Endothelial cell of umbilical vein (primary cell): ENCODE measurements at regions not wholly inside any gene's neighbourhood (a gene's known extent, or its start where the extent isn't known, plus 50 kb on each side); places are given as distances from the start of the nearest gene placed in this dataset.

Source experiments
- BruUV-seq: library from RNA; stranded (reverse); fragments of 400-500 nt; replicated peaks from 2 replicates; lab custom pipeline; 2021; lab: Mats Ljungman, UMichigan
- CTCF ChIA-PET: fragments of 300-600, 350-600 bp; sonication (Branson Sonifier 250); formaldehyde crosslinking; loops from one replicate; lab custom pipeline; 2021; ENCODE audit warnings: antibody characterized with exemption, inconsistent platforms; lab: Charles Lee
- POLR2A ChIA-PET: fragments of 300-600, 350-600 bp; sonication (Branson Sonifier 250); formaldehyde crosslinking; loops from one replicate; lab custom pipeline; 2021; ENCODE audit warnings: antibody characterized with exemption, inconsistent platforms; lab: Charles Lee
- DNase-seq: peaks from one replicate; pipeline ENCODE4 v3.0.0-alpha.2; 2011; ENCODE audit warnings: low read depth, low spot score
- FAIRE-seq: peaks from 2 replicates; lab custom pipeline; 2011; peaks lifted over from hg19 to GRCh38; lab: Jason Lieb, UNC
- H2AFZ ChIP-seq: 2 replicates; pipeline ENCODE4 v1.6.0; 2012; ENCODE audit warnings: low read depth, low read length, control low read depth, inconsistent platforms
- H3K27ac ChIP-seq: 2 replicates; pipeline ENCODE4 v1.5.1; 2011; ENCODE audit warnings: low read depth, mild to moderate bottlenecking, control low read depth, low read length, moderate library complexity; ENCODE audit not compliant: insufficient read depth
- H3K27me3 ChIP-seq, 2 experiments: 2 replicates each; pipeline versions ENCODE4 v1.6.0 to v1.6.1; 2011; ENCODE audit warnings: low read length in 2 of 2, mixed read lengths in 1 of 2; ENCODE audit not compliant: control insufficient read depth in 2 of 2, insufficient read depth in 2 of 2
- H3K36me3 ChIP-seq, 2 experiments: 2 replicates in 1 of 2; 3 replicates in 1 of 2; pipeline ENCODE4 v1.5.1; 2011; ENCODE audit warnings: low read length in 2 of 2, mild to moderate bottlenecking in 1 of 2, moderate library complexity in 1 of 2; ENCODE audit not compliant: control insufficient read depth in 2 of 2, insufficient read depth in 2 of 2; ENCODE audit errors: extremely low read depth in 1 of 2
- H3K4me1 ChIP-seq: 3 replicates; pipeline ENCODE4 v1.5.1; 2011; ENCODE audit warnings: mild to moderate bottlenecking, low read length; ENCODE audit not compliant: control insufficient read depth, insufficient read depth; ENCODE audit errors: extremely low read depth
- H3K4me2 ChIP-seq: 2 replicates; pipeline ENCODE4 v1.6.1; 2011; ENCODE audit warnings: low read length, control low read depth, mixed read lengths; ENCODE audit not compliant: insufficient read depth
- H3K4me3 ChIP-seq, 3 experiments: fragments of 200-600 bp in 1 of 3; sonication (generic), shearing (Covaris generic) in 1 of 3; replicated peaks in 1 of 3; 2 replicates each; pipeline ENCODE4 v1.5.1; 2011 to 2016; ENCODE audit warnings: control low read depth in 3 of 3, low read length in 3 of 3, mild to moderate bottlenecking in 2 of 3, inconsistent platforms in 1 of 3, low read depth in 1 of 3, moderate library complexity in 1 of 3; ENCODE audit not compliant: insufficient read depth in 1 of 3
- H3K79me2 ChIP-seq: 2 replicates; pipeline ENCODE4 v1.6.0; 2012; ENCODE audit warnings: low read length, inconsistent platforms; ENCODE audit not compliant: control insufficient read depth, insufficient read depth
- H3K9ac ChIP-seq: replicated peaks from 2 replicates; pipeline ENCODE3; 2011; ENCODE audit warnings: low read length, control low read depth; ENCODE audit not compliant: insufficient read depth; ENCODE audit errors: extremely low read depth
- H3K9me1 ChIP-seq: replicated peaks from 3 replicates; pipeline ENCODE4 v1.6.0; 2011; ENCODE audit warnings: mild to moderate bottlenecking, low read length; ENCODE audit not compliant: control insufficient read depth, insufficient read depth; ENCODE audit errors: extremely low read depth
- H3K9me3 ChIP-seq: replicated peaks from 2 replicates; pipeline ENCODE4 v1.5.1; 2012; ENCODE audit warnings: low read length, inconsistent platforms; ENCODE audit not compliant: control insufficient read depth, insufficient read depth
- H4K20me1 ChIP-seq: replicated peaks from 2 replicates; pipeline ENCODE3; 2011; ENCODE audit warnings: mild to moderate bottlenecking, low read length; ENCODE audit not compliant: control insufficient read depth, insufficient read depth; ENCODE audit errors: extremely low read depth
- EZH2 ChIP-seq: IDR thresholded peaks from 2 replicates; pipeline ENCODE4 v1.6.1; 2012; ENCODE audit warnings: borderline replicate concordance, low read depth, mild to moderate bottlenecking, moderate library complexity, low read length, inconsistent platforms; ENCODE audit not compliant: severe bottlenecking
- FOS ChIP-seq: IDR thresholded peaks from 2 replicates; pipeline ENCODE4 v1.6.1; 2011; ENCODE audit warnings: mild to moderate bottlenecking, low read length, moderate library complexity, borderline replicate concordance; ENCODE audit not compliant: insufficient read depth
- GATA2 ChIP-seq: IDR thresholded peaks from 2 replicates; pipeline ENCODE4 v1.7.0; 2011; ENCODE audit warnings: low read depth, mild to moderate bottlenecking, moderate library complexity, mixed read lengths, low read length; ENCODE audit not compliant: insufficient read length, insufficient read depth
- JUN ChIP-seq: IDR thresholded peaks from 2 replicates; pipeline ENCODE4 v1.6.1; 2011; ENCODE audit warnings: borderline replicate concordance, low read depth; ENCODE audit not compliant: insufficient read length, insufficient read depth
- MYC ChIP-seq: IDR thresholded peaks from one replicate; pipeline ENCODE4 v1.6.1; 2011; ENCODE audit warnings: mild to moderate bottlenecking, low read depth, low read length
- POLR2A ChIP-seq: IDR thresholded peaks from 2 replicates; pipeline ENCODE4 v1.6.1; 2012; ENCODE audit warnings: low read depth, mild to moderate bottlenecking, control low read depth, low read length
- POLR2AphosphoS5 ChIP-seq: IDR thresholded peaks from 2 replicates; pipeline ENCODE4 v1.6.1; 2012; ENCODE audit warnings: low read depth, mild to moderate bottlenecking, control low read depth, low read length, moderate library complexity; ENCODE audit not compliant: insufficient read depth
- dilution Hi-C: fragments of 300-500 bp; cut with MboI; formaldehyde crosslinking; loops from one replicate; pipeline ENCODE4 v1.15.0; 2019; ENCODE audit warnings: low sequenced_read_pairs; ENCODE audit not compliant: extremely low pct_ligation_motif_present
- intact Hi-C: fragments of 100-400 bp; cut with micrococcal nuclease; formaldehyde crosslinking; loops from one replicate; pipeline ENCODE4 v1.10.0; 2022
- TF ChIP-seq, protein P1 (sequence below): IDR thresholded peaks from 2 replicates; pipeline ENCODE4 v1.6.1; 2011; ENCODE audit not compliant: insufficient read depth, insufficient read length
- TF ChIP-seq, protein P2 (sequence below), 2 donors: IDR thresholded peaks; 1 replicate in 1 of 2; 2 replicates in 1 of 2; pipeline ENCODE4 v1.5.1; 2011; ENCODE audit warnings: low read length in 2 of 2, mild to moderate bottlenecking in 2 of 2, moderate library complexity in 2 of 2, control low read depth in 1 of 2, inconsistent platforms in 1 of 2, low read depth in 1 of 2; ENCODE audit not compliant: insufficient read depth in 1 of 2; ENCODE audit errors: extremely low read depth in 1 of 2

- Histone ChIP-seq H3K36me3 (no peaks in the 10 kb centered on the region), H3K27me3 (no peaks in the 10 kb centered on the region), H3K79me2 (no peaks in the 10 kb centered on the region), H2AFZ (no peak overlapping the region), H3K27ac (no peak overlapping the region), H3K4me2 (no peak overlapping the region), H3K9me3 (peaks cover 2% of the 10 kb centered on the region), H3K9ac (no peak overlapping the region), H4K20me1 (no peaks in the 10 kb centered on the region), H3K4me1 (no peaks in the 10 kb centered on the region), H3K9me1 (no peaks in the 10 kb centered on the region), H3K4me3 (no peak overlapping the region)
- intact Hi-C loops (no loop called here), dilution Hi-C loops (no loop called here)
- TF ChIP-seq, protein P1, sequence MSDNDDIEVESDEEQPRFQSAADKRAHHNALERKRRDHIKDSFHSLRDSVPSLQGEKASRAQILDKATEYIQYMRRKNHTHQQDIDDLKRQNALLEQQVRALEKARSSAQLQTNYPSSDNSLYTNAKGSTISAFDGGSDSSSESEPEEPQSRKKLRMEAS: no peak
- TF ChIP-seq POLR2A (no peak), EZH2 (no peak), FOS (no peak), JUN (no peak), GATA2 (no peak), POLR2AphosphoS5 (no peak), MYC (no peak)
- TF ChIP-seq, protein P2, sequence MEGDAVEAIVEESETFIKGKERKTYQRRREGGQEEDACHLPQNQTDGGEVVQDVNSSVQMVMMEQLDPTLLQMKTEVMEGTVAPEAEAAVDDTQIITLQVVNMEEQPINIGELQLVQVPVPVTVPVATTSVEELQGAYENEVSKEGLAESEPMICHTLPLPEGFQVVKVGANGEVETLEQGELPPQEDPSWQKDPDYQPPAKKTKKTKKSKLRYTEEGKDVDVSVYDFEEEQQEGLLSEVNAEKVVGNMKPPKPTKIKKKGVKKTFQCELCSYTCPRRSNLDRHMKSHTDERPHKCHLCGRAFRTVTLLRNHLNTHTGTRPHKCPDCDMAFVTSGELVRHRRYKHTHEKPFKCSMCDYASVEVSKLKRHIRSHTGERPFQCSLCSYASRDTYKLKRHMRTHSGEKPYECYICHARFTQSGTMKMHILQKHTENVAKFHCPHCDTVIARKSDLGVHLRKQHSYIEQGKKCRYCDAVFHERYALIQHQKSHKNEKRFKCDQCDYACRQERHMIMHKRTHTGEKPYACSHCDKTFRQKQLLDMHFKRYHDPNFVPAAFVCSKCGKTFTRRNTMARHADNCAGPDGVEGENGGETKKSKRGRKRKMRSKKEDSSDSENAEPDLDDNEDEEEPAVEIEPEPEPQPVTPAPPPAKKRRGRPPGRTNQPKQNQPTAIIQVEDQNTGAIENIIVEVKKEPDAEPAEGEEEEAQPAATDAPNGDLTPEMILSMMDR (IDR thresholded peaks at IDR 0.05; ENCODE audit: extremely low read depth in 1 of 2, insufficient read depth in 1 of 2, low read depth in 1 of 2, low read length in 2 of 2): no peak
- ChIA-PET CTCF (no interaction called here), POLR2A (no interaction called here)
- BruUV-seq: no TSS peak
- FAIRE-seq (no peak), DNase-seq (no peak)
These were observed 1090.8 kb downstream of the BCL11A start for GRCh38 chr2:59462422-59463197.
